KMS-11 (cell line): ENCODE measurements at regions not wholly inside any gene's neighbourhood (a gene's known extent, or its start where the extent isn't known, plus 50 kb on each side); places are given as distances from the start of the nearest gene placed in this dataset.

ENCODE experiments used
- H2AFZ ChIP-seq: fragments of 200-600 bp; sonication (generic); 2 replicates; pipeline ENCODE4 v1.6.1; 2016; ENCODE audit warnings: antibody characterized with exemption, mixed run types, low read depth
- H3K27ac ChIP-seq: fragments of 200-600 bp; sonication (generic); 2 replicates; pipeline ENCODE4 v1.6.1; 2016; ENCODE audit warnings: mild to moderate bottlenecking, mixed run types
- H3K27me3 ChIP-seq: fragments of 200-600 bp; sonication (generic); 2 replicates; pipeline ENCODE4 v1.6.1; 2017; ENCODE audit warnings: mild to moderate bottlenecking, low read depth, mixed run types, moderate library complexity; ENCODE audit not compliant: insufficient read depth
- H3K36me3 ChIP-seq: fragments of 200-600 bp; sonication (generic); 2 replicates; pipeline ENCODE4 v1.6.1; 2017; ENCODE audit warnings: mild to moderate bottlenecking, mixed run types; ENCODE audit not compliant: insufficient read depth
- H3K4me1 ChIP-seq: fragments of 200-600 bp; sonication (generic); 2 replicates; pipeline ENCODE4 v1.6.1; 2016; ENCODE audit warnings: mild to moderate bottlenecking, low read depth, mixed run types; ENCODE audit not compliant: poor library complexity, severe bottlenecking
- H3K4me2 ChIP-seq: fragments of 200-600 bp; sonication (generic); 2 replicates; pipeline ENCODE4 v1.7.0; 2016; ENCODE audit warnings: mild to moderate bottlenecking, mixed run types
- H3K4me3 ChIP-seq: fragments of 200-600 bp; sonication (generic); IDR thresholded peaks from 2 replicates; pipeline ENCODE4 v1.6.1; 2017; ENCODE audit warnings: low read depth, low read length, mixed read lengths; ENCODE audit not compliant: insufficient read depth
- H3K79me2 ChIP-seq: fragments of 200-600 bp; sonication (generic); 2 replicates; pipeline ENCODE4 v1.6.1; 2016; ENCODE audit warnings: low read depth, mixed run types; ENCODE audit not compliant: insufficient read depth
- H3K9ac ChIP-seq: fragments of 200-600 bp; sonication (generic); 2 replicates; pipeline ENCODE4 v1.6.1; 2016; ENCODE audit warnings: mild to moderate bottlenecking, mixed run types
- H4K20me1 ChIP-seq: fragments of 200-600 bp; sonication (generic); 2 replicates; pipeline ENCODE4 v1.6.1; 2016; ENCODE audit warnings: mild to moderate bottlenecking, mixed run types; ENCODE audit not compliant: insufficient read depth
- TF ChIP-seq, protein P1 (sequence below): fragments of 200-600 bp; sonication (generic); conservative IDR thresholded peaks from 2 replicates; pipeline ENCODE4 v1.6.1; 2017; ENCODE audit warnings: low read depth, mild to moderate bottlenecking, antibody characterized with exemption, low read length, moderate library complexity, mixed read lengths

DNA sequence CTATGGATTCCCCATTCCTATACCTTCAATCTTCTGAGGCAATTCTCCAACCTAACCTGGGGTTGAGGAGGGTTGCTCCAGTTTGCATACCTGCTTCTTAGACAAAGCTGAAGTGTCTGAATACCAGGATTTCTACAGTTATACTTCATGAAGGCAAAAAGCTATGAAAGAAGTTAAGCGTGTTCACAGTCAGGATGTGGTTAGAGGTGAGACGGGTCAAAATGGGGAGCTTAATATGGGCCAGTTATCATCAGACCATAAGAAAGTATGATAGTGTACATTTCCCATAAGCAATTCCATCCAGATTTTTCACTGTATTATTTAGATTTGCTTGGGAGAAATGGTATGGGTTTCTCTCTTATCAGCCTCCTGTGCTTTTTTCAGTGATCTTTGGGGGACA is 156.9 kb upstream of the FER start:
- H3K27me3 ChIP-seq = no peaks in the 10 kb centered on the region
- no peaks in the 10 kb centered on the region for H4K20me1 ChIP-seq
- H2AFZ ChIP-seq = no peak overlapping the region
- H3K79me2 ChIP-seq = no peaks in the 10 kb centered on the region
- no peak overlapping the region for H3K9ac ChIP-seq
- no peak overlapping the region for H3K4me2 ChIP-seq
- TF ChIP-seq, protein P1, sequence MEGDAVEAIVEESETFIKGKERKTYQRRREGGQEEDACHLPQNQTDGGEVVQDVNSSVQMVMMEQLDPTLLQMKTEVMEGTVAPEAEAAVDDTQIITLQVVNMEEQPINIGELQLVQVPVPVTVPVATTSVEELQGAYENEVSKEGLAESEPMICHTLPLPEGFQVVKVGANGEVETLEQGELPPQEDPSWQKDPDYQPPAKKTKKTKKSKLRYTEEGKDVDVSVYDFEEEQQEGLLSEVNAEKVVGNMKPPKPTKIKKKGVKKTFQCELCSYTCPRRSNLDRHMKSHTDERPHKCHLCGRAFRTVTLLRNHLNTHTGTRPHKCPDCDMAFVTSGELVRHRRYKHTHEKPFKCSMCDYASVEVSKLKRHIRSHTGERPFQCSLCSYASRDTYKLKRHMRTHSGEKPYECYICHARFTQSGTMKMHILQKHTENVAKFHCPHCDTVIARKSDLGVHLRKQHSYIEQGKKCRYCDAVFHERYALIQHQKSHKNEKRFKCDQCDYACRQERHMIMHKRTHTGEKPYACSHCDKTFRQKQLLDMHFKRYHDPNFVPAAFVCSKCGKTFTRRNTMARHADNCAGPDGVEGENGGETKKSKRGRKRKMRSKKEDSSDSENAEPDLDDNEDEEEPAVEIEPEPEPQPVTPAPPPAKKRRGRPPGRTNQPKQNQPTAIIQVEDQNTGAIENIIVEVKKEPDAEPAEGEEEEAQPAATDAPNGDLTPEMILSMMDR = no peak
- no peaks in the 10 kb centered on the region for H3K36me3 ChIP-seq
- H3K4me1 ChIP-seq = no peaks in the 10 kb centered on the region
- H3K4me3 ChIP-seq = no peak overlapping the region
- no peak overlapping the region for H3K27ac ChIP-seq

- Histone ChIP-seq H3K79me2 (no peaks in the 10 kb centered on the region), H3K4me2 (no peak overlapping the region), H3K4me1 (no peaks in the 10 kb centered on the region), H2AFZ (no peak overlapping the region), H3K4me3 (no peak overlapping the region), H3K9ac (no peak overlapping the region), H3K27me3 (no peaks in the 10 kb centered on the region), H3K36me3 (no peaks in the 10 kb centered on the region), H4K20me1 (no peaks in the 10 kb centered on the region), H3K27ac (no peak overlapping the region)
- TF ChIP-seq, protein P1 = no peak
Measured at GRCh38 chr5:108588323-108588722, 159.4 kb upstream of the FER start.

DNA sequence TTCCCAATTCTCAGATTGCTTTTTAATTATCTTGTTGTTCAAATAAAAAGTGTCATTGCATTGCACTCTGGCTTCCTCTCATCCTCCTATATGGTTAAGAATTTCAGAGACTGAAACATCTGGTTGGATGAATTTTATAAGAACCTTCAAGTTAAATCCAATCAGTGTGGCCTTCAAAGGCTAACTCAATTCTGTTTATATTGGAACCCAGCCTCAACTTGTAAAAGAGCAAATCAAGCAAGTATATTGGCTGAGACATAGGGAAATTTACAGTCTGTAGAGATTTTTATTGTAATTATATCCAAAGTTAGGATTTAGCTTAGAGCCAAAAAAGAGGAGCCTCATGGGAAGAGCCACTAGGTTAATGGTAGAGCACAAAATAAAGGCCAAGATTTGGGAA is 159.9 kb upstream of the FER start:
- no peak overlapping the region for H3K4me3 ChIP-seq
- no peak overlapping the region for H3K4me2 ChIP-seq
- H3K4me1 ChIP-seq = no peaks in the 10 kb centered on the region
- no peak overlapping the region for H3K27ac ChIP-seq
- no peak overlapping the region for H3K9ac ChIP-seq
- no peak overlapping the region for H2AFZ ChIP-seq
- no peaks in the 10 kb centered on the region for H3K36me3 ChIP-seq
- no peaks in the 10 kb centered on the region for H4K20me1 ChIP-seq
- no peaks in the 10 kb centered on the region for H3K79me2 ChIP-seq
- no peaks in the 10 kb centered on the region for H3K27me3 ChIP-seq
- TF ChIP-seq, protein P1 = no peak

DNA sequence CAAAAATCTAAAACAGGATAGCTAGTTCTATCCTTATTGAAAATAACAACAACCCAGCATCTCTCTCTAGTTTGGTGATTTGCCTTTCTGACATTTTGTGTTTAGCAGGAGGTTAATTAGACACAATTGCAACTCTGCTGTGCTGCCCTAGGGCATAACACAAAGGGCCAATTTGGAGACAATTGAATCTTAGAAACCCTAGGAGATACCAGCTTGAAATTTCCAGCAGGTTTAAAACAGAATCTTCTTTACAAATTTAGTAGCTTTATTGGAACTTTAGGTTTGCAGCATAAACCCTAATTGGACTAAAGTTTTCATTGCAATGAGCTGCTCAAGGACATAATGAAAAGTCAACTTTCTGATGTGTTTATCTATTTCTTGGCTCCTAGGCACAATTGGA is 166.7 kb upstream of the FER start:
- Histone ChIP-seq H3K79me2 (no peaks in the 10 kb centered on the region), H3K36me3 (no peaks in the 10 kb centered on the region), H3K4me1 (no peaks in the 10 kb centered on the region), H2AFZ (no peak overlapping the region), H3K4me2 (no peak overlapping the region), H3K27ac (no peak overlapping the region), H4K20me1 (no peaks in the 10 kb centered on the region), H3K27me3 (no peaks in the 10 kb centered on the region), H3K9ac (no peak overlapping the region), H3K4me3 (no peak overlapping the region)
- TF ChIP-seq, protein P1 = no peak

DNA sequence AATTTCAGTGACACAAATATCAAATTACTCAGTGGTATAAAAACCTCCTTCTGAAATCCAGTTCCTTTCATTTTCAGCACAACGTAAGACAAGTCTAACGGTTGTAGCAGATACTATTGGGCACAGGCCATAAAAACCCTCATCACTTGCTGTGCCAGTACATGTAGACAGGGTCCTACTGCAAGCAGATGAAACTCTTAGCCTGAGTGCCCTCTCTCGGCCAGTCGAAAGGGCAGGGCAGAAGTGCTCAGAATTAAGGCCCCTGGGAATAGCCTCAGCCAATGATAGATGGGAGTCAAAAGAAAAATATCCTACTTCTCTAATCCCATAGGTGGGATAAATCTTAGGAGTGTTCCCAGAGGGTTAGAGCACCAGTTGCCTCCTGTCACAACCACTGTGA is 168.5 kb upstream of the FER start:
- Histone ChIP-seq H3K27me3 (no peaks in the 10 kb centered on the region), H4K20me1 (no peaks in the 10 kb centered on the region), H3K4me1 (no peaks in the 10 kb centered on the region), H3K79me2 (no peaks in the 10 kb centered on the region), H3K4me3 (no peak overlapping the region), H2AFZ (no peak overlapping the region), H3K9ac (no peak overlapping the region), H3K4me2 (no peak overlapping the region), H3K27ac (no peak overlapping the region), H3K36me3 (no peaks in the 10 kb centered on the region)
- TF ChIP-seq, protein P1 = no peak
